Uterus (tissue), 2 donors: ENCODE measurements at regions not wholly inside any gene's neighbourhood (a gene's known extent, or its start where the extent isn't known, plus 50 kb on each side); places are given as distances from the start of the nearest gene placed in this dataset.

Source experiments
- CTCF ChIP-seq, 4 experiments: fragments of 200-600 bp in 2 of 4; fragments of 450-650 bp in 2 of 4; sonication (generic) in 2 of 4; IDR thresholded peaks; one replicate each; pipeline ENCODE4 v1.5.1; 2016 to 2019; ENCODE audit warnings: antibody characterized with exemption in 4 of 4, mild to moderate bottlenecking in 2 of 4, moderate library complexity in 1 of 4
- POLR2A ChIP-seq, 2 donors: fragments of 450-650 bp; IDR thresholded peaks; one replicate each; pipeline ENCODE4 v1.6.1; 2016; ENCODE audit warnings: antibody characterized with exemption in 2 of 2, mild to moderate bottlenecking in 1 of 2, moderate library complexity in 1 of 2

GRCh38 chr10:44190541-44190940, 194.4 kb downstream of the CXCL12 start:
- TF ChIP-seq CTCF (IDR thresholded peaks at IDR 0.05) (no peak), POLR2A (IDR thresholded peaks at IDR 0.05) (no peak)
